IMR-90 (cell line): ENCODE measurements at regions not wholly inside any gene's neighbourhood (a gene's known extent, or its start where the extent isn't known, plus 50 kb on each side); places are given as distances from the start of the nearest gene placed in this dataset.

Experiments
- ATAC-seq: fragments of 200-7000 bp; cut with Tn5 transposase; 2 replicates; pipeline ENCODE4 v1.9.1; 2020; ENCODE audit warnings: low read depth, mild to moderate bottlenecking, moderate library complexity
- BruUV-seq: library from RNA; stranded (reverse); fragments of 400-500 nt; replicated peaks from 2 replicates; lab custom pipeline; 2021; lab: Mats Ljungman, UMichigan
- CTCF ChIA-PET: fragments of 300-600 bp; formaldehyde crosslinking; extraction: SDS; loops from one replicate; lab custom pipeline; 2021; ENCODE audit warnings: antibody characterized with exemption; lab: Yijun Ruan, JAX
- POLR2A ChIA-PET: fragments of 300-600 bp; sonication (Branson Sonifier 250); formaldehyde crosslinking; loops from one replicate; lab custom pipeline; 2022; ENCODE audit warnings: antibody characterized with exemption; ENCODE audit not compliant: unreplicated experiment; lab: Charles Lee
- DNase-seq: peaks from one replicate; pipeline ENCODE4 v3.0.0; 2013
- H2AFZ ChIP-seq: replicated peaks from 2 replicates; pipeline ENCODE3; 2013; ENCODE audit warnings: low read length, mild to moderate bottlenecking; ENCODE audit not compliant: poor library complexity
- H2AK5ac ChIP-seq: 2 replicates; pipeline ENCODE4 v1.6.1; 2013; ENCODE audit warnings: low read depth, low read length, inconsistent platforms
- H2AK9ac ChIP-seq: replicated peaks from 2 replicates; pipeline ENCODE3; 2013; ENCODE audit warnings: mild to moderate bottlenecking, low read depth, low read length, moderate library complexity; ENCODE audit not compliant: poor library complexity
- H2BK120ac ChIP-seq: 2 replicates; pipeline ENCODE4 v1.6.1; 2013; ENCODE audit warnings: low read depth, low read length, inconsistent platforms
- H2BK15ac ChIP-seq: 3 replicates; pipeline ENCODE4 v1.6.1; 2013; ENCODE audit warnings: low read depth, low read length, inconsistent platforms
- H2BK20ac ChIP-seq: 2 replicates; pipeline ENCODE4 v1.6.1; 2013; ENCODE audit warnings: low read depth, mild to moderate bottlenecking, inconsistent platforms, low read length, moderate library complexity
- H2BK5ac ChIP-seq: 2 replicates; pipeline ENCODE4 v1.6.1; 2013; ENCODE audit warnings: mild to moderate bottlenecking, low read depth, low read length, inconsistent platforms; ENCODE audit not compliant: poor library complexity, severe bottlenecking
- H3K14ac ChIP-seq: replicated peaks from 2 replicates; pipeline ENCODE4 v1.6.1; 2013; ENCODE audit warnings: low read depth, low read length, inconsistent platforms
- H3K18ac ChIP-seq: 2 replicates; pipeline ENCODE4 v1.6.1; 2013; ENCODE audit warnings: low read depth, low read length, control low read depth
- H3K23ac ChIP-seq: 2 replicates; pipeline ENCODE4 v1.6.1; 2013; ENCODE audit warnings: low read depth, low read length, inconsistent platforms
- H3K27ac ChIP-seq: 2 replicates; pipeline ENCODE4 v1.5.1; 2013; ENCODE audit warnings: mild to moderate bottlenecking, control low read depth, low read length; ENCODE audit not compliant: insufficient read depth
- H3K27me3 ChIP-seq: 2 replicates; pipeline ENCODE4 v1.6.1; 2013; ENCODE audit warnings: low read length; ENCODE audit not compliant: control insufficient read depth, insufficient read depth
- H3K36me3 ChIP-seq: 2 replicates; pipeline ENCODE4 v1.6.1; 2013; ENCODE audit warnings: low read length, mixed read lengths; ENCODE audit not compliant: control insufficient read depth, insufficient read depth
- H3K4ac ChIP-seq: 2 replicates; pipeline ENCODE4 v1.6.1; 2013; ENCODE audit warnings: low read depth, low read length, inconsistent platforms
- H3K4me1 ChIP-seq: 2 replicates; pipeline ENCODE4 v1.6.1; 2013; ENCODE audit warnings: low read length, mixed read lengths; ENCODE audit not compliant: control insufficient read depth, insufficient read depth
- H3K4me2 ChIP-seq: 2 replicates; pipeline ENCODE4 v1.6.1; 2013; ENCODE audit warnings: low read depth, mild to moderate bottlenecking, control low read depth, low read length, moderate library complexity
- H3K4me3 ChIP-seq: 2 replicates; pipeline ENCODE4 v1.5.1; 2013; ENCODE audit warnings: low read depth, mild to moderate bottlenecking, control low read depth, low read length, moderate library complexity; ENCODE audit not compliant: insufficient read depth
- H3K56ac ChIP-seq: 2 replicates; pipeline ENCODE4 v1.6.1; 2013; ENCODE audit warnings: low read length, inconsistent platforms; ENCODE audit not compliant: insufficient read depth; ENCODE audit errors: extremely low read depth
- H3K79me1 ChIP-seq, 2 experiments: 2 replicates each; pipeline ENCODE4 v1.6.1; 2013; ENCODE audit warnings: low read length in 2 of 2, inconsistent platforms in 1 of 2, low read depth in 1 of 2
- H3K9ac ChIP-seq: 2 replicates; pipeline ENCODE4 v1.6.1; 2013; ENCODE audit warnings: low read depth, low read length, control low read depth
- H3K9me1 ChIP-seq: 2 replicates; pipeline ENCODE4 v1.6.1; 2013; ENCODE audit warnings: low read length, inconsistent platforms; ENCODE audit not compliant: insufficient read depth
- H3K9me3 ChIP-seq: 2 replicates; pipeline ENCODE4 v1.6.1; 2013; ENCODE audit warnings: low read length; ENCODE audit not compliant: control insufficient read depth, insufficient read depth
- H4K20me1 ChIP-seq: 2 replicates; pipeline ENCODE4 v1.6.1; 2013; ENCODE audit warnings: low read length, inconsistent platforms; ENCODE audit not compliant: insufficient read depth
- H4K5ac ChIP-seq: 2 replicates; pipeline ENCODE4 v1.6.1; 2013; ENCODE audit warnings: mild to moderate bottlenecking, low read depth, low read length, control low read depth
- H4K8ac ChIP-seq, 2 experiments: 2 replicates each; pipeline ENCODE4 v1.6.1; 2013; ENCODE audit warnings: low read depth in 2 of 2, low read length in 2 of 2, control low read depth in 1 of 2, inconsistent platforms in 1 of 2
- H4K91ac ChIP-seq: 2 replicates; pipeline ENCODE4 v1.6.1; 2013; ENCODE audit warnings: low read depth, low read length, inconsistent platforms; ENCODE audit not compliant: insufficient read depth
- BHLHE40 ChIP-seq: fragments of 150-350 bp; IDR thresholded peaks from 2 replicates; pipeline ENCODE4 v1.6.1; 2016; ENCODE audit warnings: mild to moderate bottlenecking, low read depth, low read length
- CEBPB ChIP-seq: IDR thresholded peaks from 2 replicates; pipeline ENCODE4 v1.6.1; 2012; ENCODE audit warnings: low read depth, low read length, improper control_type of control experiment
- ELK1 ChIP-seq: fragments of 150-350 bp; IDR thresholded peaks from 2 replicates; pipeline ENCODE4 v1.6.1; 2016; ENCODE audit warnings: low read depth, mild to moderate bottlenecking, low read length, moderate library complexity, borderline replicate concordance
- MAFK ChIP-seq: IDR thresholded peaks from 2 replicates; pipeline ENCODE4 v1.6.1; 2012; ENCODE audit warnings: low read depth, low read length, improper control_type of control experiment
- MXI1 ChIP-seq: IDR thresholded peaks from 2 replicates; pipeline ENCODE4 v1.6.1; 2012; ENCODE audit warnings: low read depth, mild to moderate bottlenecking, low read length, moderate library complexity, borderline replicate concordance
- NFE2L2 ChIP-seq: fragments of 150-350 bp; IDR thresholded peaks from 2 replicates; pipeline ENCODE4 v1.6.1; 2016; ENCODE audit warnings: low read depth, mild to moderate bottlenecking, low read length
- POLR2A ChIP-seq: IDR thresholded peaks from 2 replicates; pipeline ENCODE4 v1.6.1; 2012; ENCODE audit warnings: mild to moderate bottlenecking, low read depth, low read length
- RAD21 ChIP-seq: IDR thresholded peaks from 2 replicates; pipeline ENCODE4 v1.6.1; 2012; ENCODE audit warnings: low read length, improper control_type of control experiment
- RCOR1 ChIP-seq: IDR thresholded peaks from 2 replicates; pipeline ENCODE4 v1.6.1; 2012; ENCODE audit warnings: mild to moderate bottlenecking, low read length, improper control_type of control experiment; ENCODE audit not compliant: insufficient replicate concordance
- RFX5 ChIP-seq: IDR thresholded peaks from 2 replicates; pipeline ENCODE4 v1.8.0; 2012; ENCODE audit warnings: low read depth, mild to moderate bottlenecking, low read length, moderate library complexity
- SMC3 ChIP-seq: fragments of 150-350 bp; IDR thresholded peaks from 2 replicates; pipeline ENCODE4 v1.6.1; 2016; ENCODE audit warnings: low read depth, mild to moderate bottlenecking, antibody characterized with exemption, low read length, moderate library complexity
- USF2 ChIP-seq: fragments of 150-350 bp; IDR thresholded peaks from 2 replicates; pipeline ENCODE4 v1.6.1; 2017; ENCODE audit warnings: mild to moderate bottlenecking, antibody characterized with exemption, low read length, low read depth
- WGBS, 2 experiments: methylation state at CpG; one replicate each; pipeline versions ENCODE4 v1.1.5 to v1.1.7; 2013; ENCODE audit warnings: missing lambda C conversion rate in 2 of 2; ENCODE audit not compliant: insufficient read length in 1 of 2; ENCODE audit errors: extremely low coverage in 2 of 2; 5-methylcytosine and 5-hydroxymethylcytosine counted together
- dilution Hi-C: fragments of 300-500 bp; cut with HindIII; formaldehyde crosslinking; loops from one replicate; pipeline ENCODE4 v1.14.3; 2018; ENCODE audit warnings: low sequenced_read_pairs; ENCODE audit not compliant: unreplicated experiment
- in situ Hi-C: fragments of 300-500 bp; cut with MboI; formaldehyde crosslinking; loops from 3 replicates; pipeline ENCODE4 v1.14.3; 2019; ENCODE audit warnings: low sequenced_read_pairs, inconsistent platforms, mixed read lengths
- intact Hi-C: fragments of 100-400 bp; cut with micrococcal nuclease; formaldehyde crosslinking; loops from 2 replicates; pipeline ENCODE4 v1.10.0; 2022

- peak overlapping the region; percentile 51; the same call in 2 of the 3 replicates for H2BK15ac ChIP-seq
- H3K23ac ChIP-seq = peak overlapping the region; percentile 72
- peak; percentile 19 for ATAC-seq
- peak overlapping the region; percentile 31 for H2AK5ac ChIP-seq
- H2AK9ac ChIP-seq = peak overlapping the region; percentile 47
- H2AFZ ChIP-seq = peak overlapping the region; percentile 1
- H3K9me1 ChIP-seq = peaks cover 20% of the 10 kb centered on the region
- H3K9ac ChIP-seq = peak overlapping the region; percentile 28
- in situ Hi-C loops = no loop called here
- H3K18ac ChIP-seq = peak overlapping the region; percentile 62
- CTCF ChIA-PET = interaction anchor here (0.7 to 2.1 kb wide), 3 partner anchors 10 to 859 kb away, joined by 4 to 7 read pairs (median 7); no protein-coding TSS in a partner anchor
- peak; percentile 19; the same call in 1 of the 2 replicates for TF ChIP-seq MAFK
- TF ChIP-seq RAD21 = no peak
- no peak for TF ChIP-seq POLR2A
- TF ChIP-seq SMC3 = no peak
- no peak for TF ChIP-seq USF2
- TF ChIP-seq BHLHE40 = no peak
- TF ChIP-seq CEBPB = no peak
- TF ChIP-seq RFX5 = no peak
- peak; percentile 57 for TF ChIP-seq NFE2L2
- no peak for TF ChIP-seq RCOR1
- TF ChIP-seq MXI1 = no peak
- no peak for TF ChIP-seq ELK1
- peak overlapping the region; percentile 62 to 81 for H4K8ac ChIP-seq
- DNase-seq = peak; percentile 46
- intact Hi-C loops = no loop called here
- peak overlapping the region; percentile 37 for H3K4me2 ChIP-seq
- H3K36me3 ChIP-seq = no peaks in the 10 kb centered on the region
- H3K4ac ChIP-seq = peak overlapping the region; percentile 68
- H4K20me1 ChIP-seq = no peaks in the 10 kb centered on the region
- H3K79me1 ChIP-seq = 0 out of 4 replicates have a peak, but pooled peaks cover 0 to 6% of the 10 kb centered on the region in 2 experiments
- no peak overlapping the region for H3K4me3 ChIP-seq
- no TSS peak for BruUV-seq
- H3K27ac ChIP-seq = peak overlapping the region; percentile 90
- 3% methylated on average over 6 of the region's 7 CpGs; no CpG with 5 or more reads in 1 of the 2 experiments for WGBS, 2 experiments
- H3K4me1 ChIP-seq = peaks cover 29% of the 10 kb centered on the region
- H4K91ac ChIP-seq = peak overlapping the region; percentile 70
- H3K14ac ChIP-seq = peak overlapping the region; percentile 27
- peak overlapping the region; percentile 78 for H2BK120ac ChIP-seq
- dilution Hi-C loops = no loop called here
- H3K27me3 ChIP-seq = no peaks in the 10 kb centered on the region
- peak overlapping the region; percentile 83 for H2BK20ac ChIP-seq
- H4K5ac ChIP-seq = peak overlapping the region; percentile 48
- peak overlapping the region; percentile 62 for H3K56ac ChIP-seq
- no peaks in the 10 kb centered on the region for H3K9me3 ChIP-seq
- peak overlapping the region; percentile 75 for H2BK5ac ChIP-seq
- POLR2A ChIA-PET = no interaction called here
These were observed 96.0 kb upstream of the USP24 start for GRCh38 chr1:55311057-55311641.
